ENCODE measurements at regions not wholly inside any gene's neighbourhood (a gene's known extent, or its start where the extent isn't known, plus 50 kb on each side); places are given as distances from the start of the nearest gene placed in this dataset.

- H4K20me1 ChIP-seq (ENCODE audit: insufficient read depth), result no peaks in the 10 kb centered on the region
- CTCF ChIA-PET, result interaction anchor here (0.6 kb wide), 1 partner anchor 355 kb away, joined by 5 read pairs; no protein-coding TSS in a partner anchor
Measured at GRCh38 chr6:126947070-126947469, 171.4 kb upstream of the RSPO3 start.

DNA sequence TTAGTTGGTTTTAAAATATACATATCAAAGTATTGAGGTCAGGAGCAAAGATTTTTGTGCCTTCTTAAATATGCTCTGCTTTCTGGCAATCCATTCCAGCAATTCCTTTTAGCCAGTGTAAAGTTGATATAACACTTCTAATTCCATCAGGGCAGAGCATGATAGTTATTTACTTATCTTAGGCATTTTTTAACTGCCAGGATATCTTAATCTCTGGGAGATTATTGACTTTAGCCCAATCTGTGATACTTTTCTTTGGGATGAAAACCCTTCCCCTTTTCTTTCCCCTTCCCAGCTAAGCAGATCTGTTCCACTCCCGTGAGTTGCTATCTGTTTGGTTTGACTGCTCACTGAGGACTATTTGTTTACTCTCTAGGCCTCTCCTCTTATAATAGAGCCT is 168.7 kb upstream of the RSPO3 start:
- ChIA-PET POLR2A (ENCODE audit: unreplicated experiment) (no interaction called here), CTCF (no interaction called here)
- peaks cover under 1% of the 10 kb centered on the region; the same call in 1 of the 2 replicates for H3K4me1 ChIP-seq (replicated peaks; ENCODE audit: insufficient read depth)
- H3K4me2 ChIP-seq, result no peak overlapping the region
- no peak overlapping the region for H2AFZ ChIP-seq
- H3K9me2 ChIP-seq (ENCODE audit: insufficient read depth), result no peaks in the 10 kb centered on the region
- no peaks in the 10 kb centered on the region for H3K79me2 ChIP-seq (ENCODE audit: low read depth)
- no peak for DNase-seq
- H3K27me3 ChIP-seq (ENCODE audit: insufficient read depth, low read depth), result no peaks in the 10 kb centered on the region
- intact Hi-C loops (cut with micrococcal nuclease; ENCODE audit: unreplicated experiment), result loop anchor here (10.0 kb wide), 1 partner anchor 225 kb away; no protein-coding TSS in a partner anchor
- H3K36me3 ChIP-seq (ENCODE audit: low read depth), result no peaks in the 10 kb centered on the region
- H3F3A ChIP-seq (ENCODE audit: insufficient read depth, low read depth), result no peaks in the 10 kb centered on the region
- no peaks in the 10 kb centered on the region for H4K20me1 ChIP-seq (ENCODE audit: insufficient read depth)
- no peak overlapping the region for H3K4me3 ChIP-seq
- H3K9me3 ChIP-seq (ENCODE audit: insufficient read depth, low read depth), result no peaks in the 10 kb centered on the region; the same call in 1 of the 2 replicates
- H3K27ac ChIP-seq, result no peak overlapping the region
- no TSS peak for BruUV-seq (replicated peaks)
- TF ChIP-seq, protein P1, sequence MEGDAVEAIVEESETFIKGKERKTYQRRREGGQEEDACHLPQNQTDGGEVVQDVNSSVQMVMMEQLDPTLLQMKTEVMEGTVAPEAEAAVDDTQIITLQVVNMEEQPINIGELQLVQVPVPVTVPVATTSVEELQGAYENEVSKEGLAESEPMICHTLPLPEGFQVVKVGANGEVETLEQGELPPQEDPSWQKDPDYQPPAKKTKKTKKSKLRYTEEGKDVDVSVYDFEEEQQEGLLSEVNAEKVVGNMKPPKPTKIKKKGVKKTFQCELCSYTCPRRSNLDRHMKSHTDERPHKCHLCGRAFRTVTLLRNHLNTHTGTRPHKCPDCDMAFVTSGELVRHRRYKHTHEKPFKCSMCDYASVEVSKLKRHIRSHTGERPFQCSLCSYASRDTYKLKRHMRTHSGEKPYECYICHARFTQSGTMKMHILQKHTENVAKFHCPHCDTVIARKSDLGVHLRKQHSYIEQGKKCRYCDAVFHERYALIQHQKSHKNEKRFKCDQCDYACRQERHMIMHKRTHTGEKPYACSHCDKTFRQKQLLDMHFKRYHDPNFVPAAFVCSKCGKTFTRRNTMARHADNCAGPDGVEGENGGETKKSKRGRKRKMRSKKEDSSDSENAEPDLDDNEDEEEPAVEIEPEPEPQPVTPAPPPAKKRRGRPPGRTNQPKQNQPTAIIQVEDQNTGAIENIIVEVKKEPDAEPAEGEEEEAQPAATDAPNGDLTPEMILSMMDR (conservative IDR thresholded peaks at IDR 0.05), result no peak
- no peak for TF ChIP-seq EZH2 (IDR thresholded peaks at IDR 0.05; ENCODE audit: low read depth)

More at GRCh38 chr6:126947070-126947469, 171.4 kb upstream of the RSPO3 start:
- Histone ChIP-seq H3K27ac (no peak overlapping the region), H2AFZ (no peak overlapping the region), H3F3A (ENCODE audit: insufficient read depth, low read depth) (no peaks in the 10 kb centered on the region), H3K79me2 (ENCODE audit: low read depth) (no peaks in the 10 kb centered on the region), H3K4me1 (replicated peaks; ENCODE audit: insufficient read depth) (no peaks in the 10 kb centered on the region), H3K4me2 (no peak overlapping the region), H3K36me3 (ENCODE audit: low read depth) (no peaks in the 10 kb centered on the region), H3K9me3 (ENCODE audit: insufficient read depth, low read depth) (no peaks in the 10 kb centered on the region; the same call in 1 of the 2 replicates), H3K4me3 (no peak overlapping the region), H3K27me3 (ENCODE audit: insufficient read depth, low read depth) (no peaks in the 10 kb centered on the region), H3K9me2 (ENCODE audit: insufficient read depth) (no peaks in the 10 kb centered on the region)
- DNase-seq, result no peak
- no TSS peak for BruUV-seq (replicated peaks)
- intact Hi-C loops (cut with micrococcal nuclease; ENCODE audit: unreplicated experiment), result no loop called here
- POLR2A ChIA-PET (ENCODE audit: unreplicated experiment), result interaction anchor here (0.6 kb wide), 1 partner anchor 156 kb away, joined by 10 read pairs; no protein-coding TSS in a partner anchor
- TF ChIP-seq EZH2 (IDR thresholded peaks at IDR 0.05; ENCODE audit: low read depth), result no peak
- TF ChIP-seq, protein P1 (conservative IDR thresholded peaks at IDR 0.05), result no peak

DNA sequence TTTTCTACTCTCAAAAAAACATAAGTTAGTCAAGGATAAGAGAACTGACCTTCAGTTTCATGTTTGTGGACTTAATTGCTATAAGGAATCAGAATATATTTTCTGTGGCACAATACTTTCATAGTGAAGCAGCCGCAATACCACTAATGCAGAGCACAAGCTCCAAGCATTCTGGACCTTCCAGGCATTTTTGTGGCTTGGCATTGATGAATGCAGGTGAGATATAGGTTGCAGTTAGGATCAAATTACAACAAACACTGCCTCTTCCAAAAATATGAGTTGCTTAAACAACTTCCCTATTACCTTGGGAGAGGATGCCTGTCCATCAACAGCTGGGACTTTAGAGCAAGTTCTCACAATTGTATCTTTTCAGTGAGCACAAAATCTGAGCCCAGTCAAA is 162.8 kb upstream of the RSPO3 start:
- Histone ChIP-seq H3K4me1 (replicated peaks; ENCODE audit: insufficient read depth) (peaks cover 18% of the 10 kb centered on the region), H3K4me3 (no peak overlapping the region), H3K9me3 (ENCODE audit: insufficient read depth, low read depth) (0 out of 2 replicates have a peak, but pooled peaks cover 3% of the 10 kb centered on the region), H3F3A (ENCODE audit: insufficient read depth, low read depth) (peaks cover 5% of the 10 kb centered on the region), H4K20me1 (ENCODE audit: insufficient read depth) (no peaks in the 10 kb centered on the region), H3K27ac (no peak overlapping the region), H3K9me2 (ENCODE audit: insufficient read depth) (no peaks in the 10 kb centered on the region), H2AFZ (no peak overlapping the region), H3K36me3 (ENCODE audit: low read depth) (no peaks in the 10 kb centered on the region), H3K27me3 (ENCODE audit: insufficient read depth, low read depth) (no peaks in the 10 kb centered on the region), H3K4me2 (peak overlapping the region; percentile 7), H3K79me2 (ENCODE audit: low read depth) (no peaks in the 10 kb centered on the region)
- peak; percentile 65 to 85 for DNase-seq
- ChIA-PET POLR2A (ENCODE audit: unreplicated experiment) (interaction anchor here (0.6 kb wide), 1 partner anchor 70 kb away, joined by 3 read pairs; no protein-coding TSS in a partner anchor), CTCF (no interaction called here)
- intact Hi-C loops (cut with micrococcal nuclease; ENCODE audit: unreplicated experiment), result loop anchor here (2.0 to 10.0 kb wide), 2 partner anchors 97 to 231 kb away; no protein-coding TSS in a partner anchor
- no peak for TF ChIP-seq EZH2 (IDR thresholded peaks at IDR 0.05; ENCODE audit: low read depth)
- TF ChIP-seq, protein P1 (conservative IDR thresholded peaks at IDR 0.05), result no peak
- BruUV-seq (replicated peaks), result no TSS peak

Data from PC-9 (cell line).